GM12878 (cell line): ENCODE measurements at regions not wholly inside any gene's neighbourhood (a gene's known extent, or its start where the extent isn't known, plus 50 kb on each side); places are given as distances from the start of the nearest gene placed in this dataset.

Experiments used
- ATAC-seq: fragments of 200-7000 bp; cut with Tn5 transposase; 3 replicates; pipeline ENCODE4 v1.9.1; 2020; ENCODE audit warnings: mild to moderate bottlenecking, moderate library complexity
- BruUV-seq: library from RNA; stranded (reverse); fragments of 400-500 nt; replicated peaks from 2 replicates; lab custom pipeline; 2021; lab: Mats Ljungman, UMichigan
- CTCF ChIA-PET: fragments of 300-600 bp; sonication (Branson Sonifier 250); formaldehyde crosslinking; extraction: SDS; loops from one replicate; lab custom pipeline; 2021; ENCODE audit warnings: inconsistent platforms; lab: Yijun Ruan, JAX
- POLR2A ChIA-PET: fragments of 350-600 bp; formaldehyde crosslinking; extraction: SDS; loops from one replicate; lab custom pipeline; 2021; ENCODE audit warnings: inconsistent platforms; lab: Charles Lee
- RAD21 ChIA-PET: fragments of 300-600 bp; sonication (Branson Sonifier 250); formaldehyde crosslinking; loops from one replicate; lab custom pipeline; 2023; ENCODE audit warnings: antibody characterized with exemption; ENCODE audit not compliant: unreplicated experiment; lab: Charles Lee
- SMC1A ChIA-PET: fragments of 300-600 bp; sonication (Branson Sonifier 250); formaldehyde crosslinking; loops from one replicate; lab custom pipeline; 2023; ENCODE audit not compliant: unreplicated experiment, uncharacterized antibody; lab: Charles Lee
- DNase-seq: peaks from one replicate; pipeline ENCODE4 v3.0.0-alpha.2; 2011; ENCODE audit warnings: low read depth, low spot score
- FAIRE-seq: peaks from 3 replicates; lab custom pipeline; 2011; peaks lifted over from hg19 to GRCh38; lab: Jason Lieb, UNC
- H2AFZ ChIP-seq: 2 replicates; pipeline ENCODE4 v1.6.0; 2011; ENCODE audit warnings: low read depth, low read length, control low read depth; ENCODE audit not compliant: control insufficient read depth
- H3K27ac ChIP-seq: 2 replicates; pipeline ENCODE4 v1.5.1; 2011; ENCODE audit warnings: control low read depth; ENCODE audit not compliant: control insufficient read depth, insufficient read depth
- H3K27me3 ChIP-seq, 2 experiments: replicated peaks in 1 of 2; 2 replicates each; pipeline versions ENCODE4 v1.6.0 to v1.6.1; 2011; ENCODE audit warnings: low read length in 1 of 2; ENCODE audit not compliant: control insufficient read depth in 2 of 2, insufficient read depth in 2 of 2
- H3K36me3 ChIP-seq, 2 experiments: 2 replicates each; pipeline ENCODE4 v1.5.1; 2011; ENCODE audit warnings: low read length in 1 of 2; ENCODE audit not compliant: control insufficient read depth in 2 of 2, insufficient read depth in 2 of 2
- H3K4me1 ChIP-seq: 2 replicates; pipeline ENCODE4 v1.6.1; 2011; ENCODE audit warnings: mild to moderate bottlenecking, low read length, moderate library complexity, mixed read lengths; ENCODE audit not compliant: control insufficient read depth, insufficient read depth
- H3K4me2 ChIP-seq: 2 replicates; pipeline ENCODE4 v1.6.0; 2011; ENCODE audit warnings: control low read depth; ENCODE audit not compliant: control insufficient read depth, insufficient read depth
- H3K4me3 ChIP-seq: fragments of 200-600 bp; sonication (generic); 2 replicates; pipeline ENCODE4 v1.5.1; 2016
- H3K79me2 ChIP-seq: 2 replicates; pipeline ENCODE4 v1.6.0; 2011; ENCODE audit warnings: low read length; ENCODE audit not compliant: control insufficient read depth, insufficient read depth
- H3K9ac ChIP-seq: 2 replicates; pipeline ENCODE4 v1.8.0; 2011; ENCODE audit warnings: low read length, control low read depth, mixed read lengths; ENCODE audit not compliant: control insufficient read depth, insufficient read depth
- H3K9me3 ChIP-seq: replicated peaks from 3 replicates; pipeline ENCODE4 v1.5.1; 2011; ENCODE audit warnings: mild to moderate bottlenecking, low read length; ENCODE audit not compliant: control insufficient read depth, insufficient read depth
- H4K20me1 ChIP-seq: 2 replicates; pipeline ENCODE4 v1.6.0; 2011; ENCODE audit not compliant: control insufficient read depth, insufficient read depth
- ATF7 ChIP-seq: fragments of 450-650 bp; IDR thresholded peaks from 2 replicates; pipeline ENCODE4 v1.6.1; 2016; ENCODE audit warnings: low read depth, mild to moderate bottlenecking
- CBX3 ChIP-seq: fragments of 200-600 bp; sonication (generic); IDR thresholded peaks from 2 replicates; pipeline ENCODE4 v1.6.1; 2016; ENCODE audit warnings: low read depth, borderline replicate concordance
- CTCF ChIP-seq, 3 experiments: IDR thresholded peaks in 2 of 3; conservative IDR thresholded peaks in 1 of 3; 2 replicates each; pipeline ENCODE4 v1.5.1; 2011; ENCODE audit warnings: low read depth in 3 of 3, low read length in 3 of 3, mild to moderate bottlenecking in 3 of 3, control low read depth in 2 of 3, moderate library complexity in 2 of 3, inconsistent platforms in 1 of 3, mixed read lengths in 1 of 3; ENCODE audit not compliant: control insufficient read depth in 2 of 3, insufficient read depth in 1 of 3; ENCODE audit errors: extremely low read depth in 1 of 3
- EGR1 ChIP-seq, 2 experiments: IDR thresholded peaks; 1 replicate in 1 of 2; 2 replicates in 1 of 2; pipeline ENCODE4 v1.6.1; 2011 to 2012; ENCODE audit warnings: low read depth in 2 of 2, low read length in 2 of 2, borderline replicate concordance in 1 of 2, mild to moderate bottlenecking in 1 of 2, moderate library complexity in 1 of 2
- ETV6 ChIP-seq, 2 experiments: fragments of 450-650 bp in 1 of 2; IDR thresholded peaks in 1 of 2; conservative IDR thresholded peaks in 1 of 2; 2 replicates each; pipeline ENCODE4 v1.6.1; 2014; ENCODE audit warnings: antibody characterized with exemption in 1 of 2, borderline replicate concordance in 1 of 2, low read depth in 1 of 2, mild to moderate bottlenecking in 1 of 2, moderate library complexity in 1 of 2
- EZH2 ChIP-seq: IDR thresholded peaks from 2 replicates; pipeline ENCODE4 v1.6.1; 2012; ENCODE audit warnings: low read depth, mild to moderate bottlenecking, control low read depth, inconsistent platforms, low read length, borderline replicate concordance; ENCODE audit not compliant: control insufficient read depth
- GATAD2B ChIP-seq: fragments of 450-650 bp; conservative IDR thresholded peaks from 2 replicates; pipeline ENCODE4 v1.6.1; 2017; ENCODE audit warnings: low read depth, mild to moderate bottlenecking, moderate library complexity
- IKZF1 ChIP-seq: fragments of 450-650 bp; conservative IDR thresholded peaks from 2 replicates; pipeline ENCODE4 v1.6.1; 2017; ENCODE audit warnings: antibody characterized with exemption, mild to moderate bottlenecking
- IRF4 ChIP-seq: IDR thresholded peaks from 2 replicates; pipeline ENCODE4 v1.6.1; 2011; ENCODE audit warnings: low read depth, low read length
- KLF5 ChIP-seq: fragments of 450-650 bp; IDR thresholded peaks from 2 replicates; pipeline ENCODE4 v1.6.1; 2014; ENCODE audit warnings: mild to moderate bottlenecking; ENCODE audit not compliant: partially characterized antibody
- LARP7 ChIP-seq: fragments of 450-650 bp; IDR thresholded peaks from 2 replicates; pipeline ENCODE4 v1.6.1; 2017; ENCODE audit warnings: mild to moderate bottlenecking
- NFIC ChIP-seq: IDR thresholded peaks from 2 replicates; pipeline ENCODE4 v1.6.1; 2012; ENCODE audit warnings: low read depth, mild to moderate bottlenecking, inconsistent platforms, low read length, moderate library complexity
- NKRF ChIP-seq: fragments of 450-650 bp; conservative IDR thresholded peaks from 2 replicates; pipeline ENCODE4 v1.6.1; 2017; ENCODE audit warnings: mild to moderate bottlenecking, moderate library complexity
- NRF1 ChIP-seq: conservative IDR thresholded peaks from 2 replicates; pipeline ENCODE4 v1.6.1; 2011; ENCODE audit warnings: mild to moderate bottlenecking, low read depth, low read length, improper control_type of control experiment
- PAX5 ChIP-seq: IDR thresholded peaks from 2 replicates; pipeline ENCODE4 v1.6.1; 2011; ENCODE audit warnings: low read depth, low read length, borderline replicate concordance
- PAX8 ChIP-seq: fragments of 450-650 bp; IDR thresholded peaks from 2 replicates; pipeline ENCODE4 v1.6.1; 2017; ENCODE audit warnings: mild to moderate bottlenecking, moderate library complexity
- POU2F2 ChIP-seq: IDR thresholded peaks from 3 replicates; pipeline ENCODE4 v1.6.1; 2011; ENCODE audit warnings: low read depth, mild to moderate bottlenecking, low read length, borderline replicate concordance
- RAD21 ChIP-seq: IDR thresholded peaks from 2 replicates; pipeline ENCODE4 v1.6.1; 2011; ENCODE audit warnings: mild to moderate bottlenecking, low read depth, low read length, moderate library complexity; ENCODE audit not compliant: insufficient read depth
- RBBP5 ChIP-seq: fragments of 200-600 bp; sonication (generic); conservative IDR thresholded peaks from 2 replicates; pipeline ENCODE4 v1.6.1; 2016
- RUNX3 ChIP-seq: IDR thresholded peaks from 2 replicates; pipeline ENCODE4 v1.6.1; 2012; ENCODE audit warnings: low read length, inconsistent platforms
- ZBED1 ChIP-seq: IDR thresholded peaks from 2 replicates; pipeline ENCODE4 v1.6.1; 2016; ENCODE audit warnings: borderline replicate concordance
- ZNF274 ChIP-seq: IDR thresholded peaks from one replicate; pipeline ENCODE4 v1.8.0; 2011; ENCODE audit not compliant: insufficient read length, insufficient read depth
- WGBS: methylation state at CpG from one replicate; pipeline ENCODE4 v1.1.6; 2016; ENCODE audit warnings: low lambda C conversion rate; ENCODE audit not compliant: insufficient replicate concordance, insufficient coverage; ENCODE audit errors: missing lambda C conversion rate; 5-methylcytosine and 5-hydroxymethylcytosine counted together
- in situ Hi-C: fragments of 300-500 bp; cut with MboI; formaldehyde crosslinking; loops from 9 replicates; pipeline ENCODE4 v1.14.3; 2018; ENCODE audit warnings: mixed read lengths
- intact Hi-C: fragments of 100-400 bp; cut with micrococcal nuclease; formaldehyde crosslinking; loops from one replicate; pipeline ENCODE4 v1.14.2; 2022; ENCODE audit not compliant: unreplicated experiment

GRCh38 chr2:183348492-183348891 is 224.2 kb downstream of the NUP35 start:
- H3K27me3 ChIP-seq = no peaks in the 10 kb centered on the region
- ChIA-PET SMC1A (interaction anchor here (0.8 to 3.3 kb wide), 6 partner anchors 10 to 100 kb away, joined by 3 to 18 read pairs (median 4); no protein-coding TSS in a partner anchor), RAD21 (interaction anchor here (0.6 to 1.5 kb wide), 3 partner anchors 32 to 100 kb away, joined by 3 to 4 read pairs (median 3); no protein-coding TSS in a partner anchor), CTCF (interaction anchor here (0.8 to 3.0 kb wide), 6 partner anchors 8 to 99 kb away, joined by 3 to 16 read pairs (median 4); no protein-coding TSS in a partner anchor), POLR2A (no interaction called here)
- no peak overlapping the region for H2AFZ ChIP-seq
- intact Hi-C loops = no loop called here
- WGBS = 0% methylated on average over 2 of the region's 2 CpGs
- BruUV-seq = no TSS peak
- H3K27ac ChIP-seq = no peak overlapping the region
- H4K20me1 ChIP-seq = no peaks in the 10 kb centered on the region
- DNase-seq (peak; percentile 38), ATAC-seq (peak; percentile 89), FAIRE-seq (no peak)
- H3K36me3 ChIP-seq = no peaks in the 10 kb centered on the region
- no peak overlapping the region for H3K4me3 ChIP-seq
- no peak overlapping the region for H3K9ac ChIP-seq
- peaks cover 4% of the 10 kb centered on the region; the same call in 1 of the 2 replicates for H3K4me1 ChIP-seq
- no peaks in the 10 kb centered on the region for H3K79me2 ChIP-seq
- H3K9me3 ChIP-seq = no peaks in the 10 kb centered on the region
- in situ Hi-C loops = no loop called here
- H3K4me2 ChIP-seq = no peak overlapping the region
- 0 out of 2 replicates have a peak, but pooled peaks have one; percentile 20 for TF ChIP-seq RAD21
- TF ChIP-seq RBBP5 = no peak
- TF ChIP-seq GATAD2B = no peak
- TF ChIP-seq CBX3 = no peak
- TF ChIP-seq NRF1 = no peak
- TF ChIP-seq ZNF274 = no peak
- no peak for TF ChIP-seq EGR1 (IDR thresholded peaks at IDR 0.05; ENCODE audit: borderline replicate concordance in 1 of 2, low read depth in 2 of 2, low read length in 2 of 2)
- TF ChIP-seq KLF5 = no peak
- no peak for TF ChIP-seq ETV6 (conservative IDR thresholded peaks at IDR 0.05 in 1 of 2, IDR thresholded peaks at IDR 0.05 in 1 of 2; ENCODE audit: borderline replicate concordance in 1 of 2, low read depth in 1 of 2)
- no peak for TF ChIP-seq IKZF1
- no peak for TF ChIP-seq RUNX3
- TF ChIP-seq NKRF = no peak
- peak in 1 of 3 experiments; percentile 19; a peak in 1 of 6 replicates for TF ChIP-seq CTCF (IDR thresholded peaks at IDR 0.05 in 2 of 3, conservative IDR thresholded peaks at IDR 0.05 in 1 of 3; ENCODE audit: control insufficient read depth in 2 of 3, extremely low read depth in 1 of 3, insufficient read depth in 1 of 3, low read depth in 3 of 3, low read length in 3 of 3)
- no peak for TF ChIP-seq IRF4
- no peak for TF ChIP-seq POU2F2
- TF ChIP-seq EZH2 = no peak
- no peak for TF ChIP-seq ZBED1
- TF ChIP-seq NFIC = no peak
- TF ChIP-seq PAX5 = no peak
- no peak for TF ChIP-seq ATF7
- TF ChIP-seq PAX8 = no peak
- TF ChIP-seq LARP7 = no peak
